GM18868 (cell line): ENCODE measurements at regions not wholly inside any gene's neighbourhood (a gene's known extent, or its start where the extent isn't known, plus 50 kb on each side); places are given as distances from the start of the nearest gene placed in this dataset.
"Not testable (repeated sequence)": the region's sequence is repeated elsewhere in the genome, so short reads cannot be mapped to it uniquely, and the experiment has no call there.

Experiments used
- ATAC-seq: cut with Tn5 transposase; IDR thresholded peaks from one replicate; pipeline ENCODE4 v1.9.1; 2021; ENCODE audit warnings: mild to moderate bottlenecking, moderate library complexity; ENCODE audit not compliant: unreplicated experiment

DNA sequence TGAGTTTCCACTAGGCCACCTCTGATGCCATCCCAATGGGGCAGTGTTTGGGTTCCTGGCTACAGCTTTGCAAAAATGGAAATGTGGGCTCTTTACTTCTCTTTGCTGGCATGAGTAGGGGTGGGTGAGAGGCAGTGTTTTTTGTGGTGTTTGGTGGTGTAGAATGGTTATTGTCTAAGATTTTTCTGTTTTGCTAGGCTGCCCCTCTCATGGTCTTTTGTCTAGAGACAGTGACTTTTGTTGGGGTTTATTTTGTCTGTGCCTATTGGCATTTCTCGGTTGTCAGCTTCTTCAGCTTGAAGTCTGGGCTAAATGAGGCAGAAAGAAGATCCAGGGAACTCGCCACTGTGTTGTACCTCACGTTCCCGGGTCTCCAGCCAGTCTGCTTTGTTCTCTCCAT, 112.1 kb downstream of the CENPF start:
- ATAC-seq = no peak

- no peak for ATAC-seq
Observed at GRCh38 chr1:214717351-214717750, 114.4 kb downstream of the CENPF start.

- no peak for ATAC-seq
Observed at GRCh38 chr1:214718724-214719123, 115.7 kb downstream of the CENPF start.

DNA sequence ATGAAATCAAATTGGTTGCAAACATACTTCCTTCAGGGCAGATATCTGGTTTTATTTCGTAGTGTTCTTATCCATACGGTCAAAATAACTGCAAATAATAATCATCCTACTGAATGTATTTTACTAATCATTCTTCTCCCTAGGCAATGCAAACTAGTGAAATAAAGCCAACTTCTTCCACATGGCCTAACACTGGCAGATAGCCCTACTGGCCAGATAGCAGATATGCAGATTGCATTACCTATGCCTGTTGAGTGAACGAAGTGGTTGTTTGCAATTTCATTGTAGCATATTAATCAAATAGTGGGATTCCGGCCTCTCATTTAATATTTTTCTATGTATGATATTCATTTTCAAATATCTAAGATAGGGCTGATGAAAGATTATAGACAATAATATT, 116.2 kb downstream of the CENPF start:
- ATAC-seq = no peak

DNA sequence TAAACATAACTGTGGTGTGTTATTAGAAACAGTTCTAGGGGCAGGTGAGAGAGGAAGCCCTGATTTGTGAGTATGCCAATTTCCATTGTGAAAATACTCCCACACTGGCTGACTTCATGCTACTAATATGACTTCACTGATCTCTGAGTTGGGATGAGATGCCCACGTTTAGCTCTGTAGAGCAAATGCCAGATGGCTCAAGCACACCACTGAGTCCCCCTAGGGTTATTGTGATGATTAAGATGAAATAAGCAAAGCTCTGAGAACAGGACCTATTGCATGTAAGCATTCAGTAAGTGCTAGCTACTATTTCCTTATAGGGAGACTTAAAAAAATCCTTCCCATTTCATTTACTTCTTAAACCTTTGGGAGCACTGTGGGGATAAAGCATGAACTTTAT, 117.6 kb downstream of the CENPF start:
- no peak for ATAC-seq

GRCh38 chr1:214727274-214727673, 124.3 kb downstream of the CENPF start:
- no peak for ATAC-seq

- ATAC-seq = no peak
Observed at GRCh38 chr1:214739621-214740238, 136.7 kb downstream of the CENPF start.

GRCh38 chr1:214740471-214740870, 137.5 kb downstream of the CENPF start:
- ATAC-seq = no peak

DNA sequence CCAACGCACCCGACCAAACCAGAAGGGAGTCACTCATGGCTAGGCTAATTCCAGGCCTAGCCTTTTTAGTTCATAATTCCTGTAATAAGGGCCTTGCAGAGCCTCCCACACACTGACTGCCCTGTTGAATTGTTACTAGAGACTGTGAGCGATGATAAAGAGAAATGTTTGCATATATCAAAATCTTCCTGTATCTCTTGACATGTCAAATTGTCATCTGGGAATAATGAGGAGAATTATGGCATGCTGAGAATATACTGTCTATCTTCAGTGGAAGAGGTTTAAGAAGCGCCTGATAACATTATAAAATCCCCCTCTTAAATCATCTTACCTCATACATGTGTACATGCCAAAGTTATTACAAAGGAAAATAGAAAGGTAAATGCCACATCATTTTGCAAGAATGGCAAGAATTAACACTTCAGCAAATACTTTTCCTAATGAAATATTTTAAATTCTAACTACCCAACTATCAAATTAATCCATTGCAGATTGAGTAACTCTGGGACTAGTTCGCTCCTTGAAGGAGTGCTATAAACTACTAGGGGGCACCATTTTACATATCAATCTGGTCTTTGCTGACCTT, 144.1 kb downstream of the CENPF start:
- no peak for ATAC-seq

DNA sequence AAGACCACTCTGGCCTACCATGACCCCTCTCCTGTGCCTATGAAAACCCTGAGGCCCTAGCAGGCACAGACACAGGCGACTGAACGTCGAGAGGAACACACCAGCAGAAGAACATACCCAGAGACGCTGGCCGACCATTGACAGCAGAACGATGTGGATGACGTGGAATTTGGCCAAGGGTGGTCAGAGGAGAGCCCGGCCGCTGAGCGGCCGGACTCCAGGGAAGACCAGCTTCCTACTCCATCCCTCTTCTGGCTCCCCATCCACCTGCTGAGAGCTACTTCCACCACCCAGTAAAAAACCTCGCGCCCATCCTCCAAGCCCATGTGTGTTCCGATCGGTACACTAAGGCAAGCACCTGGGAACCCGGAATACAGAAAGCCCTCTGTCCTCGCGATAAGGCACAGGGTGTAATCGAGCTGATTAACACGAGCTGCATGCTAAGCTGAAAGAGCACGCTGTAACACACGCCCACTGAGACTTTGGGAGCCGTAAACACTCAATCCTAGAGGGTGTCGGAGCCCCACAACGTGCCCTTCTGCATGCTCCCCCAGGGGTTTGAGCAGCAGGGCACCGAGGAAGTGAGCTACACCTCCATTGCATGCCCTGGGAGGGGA, 150.3 kb downstream of the CENPF start:
- no peak for ATAC-seq

- no peak for ATAC-seq
Observed at GRCh38 chr1:214761030-214761429, 158.0 kb downstream of the CENPF start.

DNA sequence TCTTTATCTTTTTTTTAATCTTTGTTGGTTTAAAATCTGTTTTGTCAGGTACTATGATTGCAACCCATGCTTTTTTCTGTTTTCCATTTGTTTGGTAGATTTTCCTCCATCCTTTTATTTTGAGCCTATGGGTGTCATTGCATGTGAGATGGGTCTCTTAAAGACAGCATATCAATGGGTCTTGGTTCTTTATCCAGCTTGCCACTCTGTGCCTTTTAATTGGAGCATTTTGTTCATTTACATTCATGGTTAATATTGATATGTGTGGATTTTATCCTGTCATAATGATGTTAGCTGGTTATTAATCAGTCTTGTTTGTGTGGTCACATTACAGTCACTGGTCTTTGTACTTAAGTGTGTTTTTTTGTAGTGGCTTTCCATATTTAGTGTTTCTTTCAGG, 159.9 kb downstream of the CENPF start:
- ATAC-seq = no peak

DNA sequence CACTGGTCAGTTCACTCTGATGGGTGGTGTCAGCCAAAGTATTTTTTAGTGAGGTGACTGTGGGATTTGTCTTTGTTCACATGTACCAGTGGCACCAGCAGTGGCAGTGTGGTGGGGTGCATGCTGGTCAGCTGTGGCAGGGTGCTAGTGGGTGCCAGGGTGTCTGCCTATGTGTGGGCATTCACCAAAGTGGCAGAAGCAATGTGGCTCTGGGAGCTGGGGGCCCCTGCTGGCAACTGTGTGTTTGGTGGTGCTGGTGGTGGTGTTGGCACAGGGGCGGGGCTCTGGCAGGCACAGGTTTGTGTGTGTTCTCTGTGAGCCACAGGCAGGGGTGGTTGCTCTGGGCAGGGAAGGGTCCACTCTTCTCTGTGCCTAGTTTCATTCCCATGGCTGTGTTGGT, 161.5 kb downstream of the CENPF start:
- no peak for ATAC-seq

DNA sequence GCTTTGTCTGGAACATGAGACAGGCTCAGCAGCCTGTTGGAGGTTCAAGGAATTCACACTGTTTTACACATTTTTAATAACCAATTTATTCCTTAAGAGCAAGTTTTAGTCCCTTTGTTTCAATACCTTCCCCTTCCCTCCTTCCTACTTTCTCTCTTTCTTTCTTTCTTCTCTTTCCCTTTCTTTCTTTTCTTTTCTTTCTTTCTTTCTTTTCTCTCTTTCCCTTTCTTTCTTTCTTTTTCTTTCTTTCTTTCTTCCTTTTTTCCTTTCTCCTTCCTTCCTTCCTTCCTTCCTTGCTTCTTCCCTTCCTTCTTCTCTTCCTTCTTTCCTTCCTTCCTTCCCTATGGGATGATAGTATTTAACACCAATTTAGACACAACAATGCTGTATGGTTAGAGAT, 164.2 kb downstream of the CENPF start:
- no peak for ATAC-seq

DNA sequence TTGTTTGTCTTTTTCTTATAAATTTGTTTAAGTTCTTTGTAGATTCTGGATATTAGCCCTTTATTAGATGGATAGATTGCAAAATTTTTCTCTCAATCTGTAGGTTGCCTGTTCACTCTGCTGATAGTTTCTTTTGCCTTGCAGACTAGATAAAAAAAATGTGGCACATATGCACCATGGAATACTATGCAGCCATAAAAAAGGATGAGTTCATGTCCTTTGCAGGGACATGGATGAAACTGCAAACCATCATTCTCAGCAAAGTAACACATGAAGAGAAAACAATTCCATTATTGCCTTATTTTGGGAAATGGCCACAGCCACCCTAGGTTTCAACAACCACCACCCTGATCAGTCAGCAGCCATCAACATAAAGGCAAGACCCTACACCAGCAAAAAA, 166.7 kb downstream of the CENPF start:
- not testable (repeated sequence) for ATAC-seq

DNA sequence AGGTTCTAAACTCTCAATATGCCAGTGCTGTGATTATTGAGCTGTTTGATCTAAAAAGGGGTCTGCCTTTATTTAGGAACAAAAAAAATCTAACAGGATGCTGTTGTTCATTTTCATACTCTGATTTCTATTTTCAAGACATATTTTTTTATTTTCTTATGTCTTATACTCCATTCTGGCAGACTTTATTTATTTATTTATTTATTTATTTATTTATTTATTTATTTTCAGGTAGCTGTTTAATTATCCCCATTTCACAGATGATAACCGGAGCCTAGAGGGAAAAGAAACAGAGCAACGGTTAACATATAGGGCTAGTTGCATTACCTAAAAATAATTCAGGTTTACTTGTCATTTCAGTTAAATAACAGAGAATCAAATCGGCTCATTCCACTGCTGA, 174.4 kb downstream of the CENPF start:
- no peak for ATAC-seq

GRCh38 chr1:214791961-214792360, 189.0 kb downstream of the CENPF start:
- no peak for ATAC-seq

- no peak for ATAC-seq
Observed at GRCh38 chr1:214792527-214793186, 189.7 kb downstream of the CENPF start.

- no peak for ATAC-seq
Observed at GRCh38 chr1:214793708-214794107, 190.7 kb downstream of the CENPF start.

DNA sequence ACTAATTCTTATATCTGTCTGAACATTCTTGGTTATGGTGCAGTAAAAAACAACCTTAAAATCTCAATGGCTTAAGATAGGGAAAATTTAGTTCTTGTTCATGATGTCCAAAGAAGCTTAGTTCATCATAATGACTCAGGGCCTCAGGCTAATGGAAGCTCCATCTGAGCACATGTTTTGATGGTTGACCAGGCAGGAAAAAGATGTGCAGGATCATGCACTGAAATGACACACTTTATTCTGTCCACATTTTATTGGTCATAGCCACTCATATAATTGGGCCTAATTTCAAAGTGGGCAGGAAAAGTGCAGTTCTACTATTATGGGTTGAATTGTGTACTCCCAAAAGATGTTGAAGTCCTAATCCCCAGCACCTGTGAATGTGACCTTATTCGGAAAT, 198.2 kb downstream of the CENPF start:
- no peak for ATAC-seq

DNA sequence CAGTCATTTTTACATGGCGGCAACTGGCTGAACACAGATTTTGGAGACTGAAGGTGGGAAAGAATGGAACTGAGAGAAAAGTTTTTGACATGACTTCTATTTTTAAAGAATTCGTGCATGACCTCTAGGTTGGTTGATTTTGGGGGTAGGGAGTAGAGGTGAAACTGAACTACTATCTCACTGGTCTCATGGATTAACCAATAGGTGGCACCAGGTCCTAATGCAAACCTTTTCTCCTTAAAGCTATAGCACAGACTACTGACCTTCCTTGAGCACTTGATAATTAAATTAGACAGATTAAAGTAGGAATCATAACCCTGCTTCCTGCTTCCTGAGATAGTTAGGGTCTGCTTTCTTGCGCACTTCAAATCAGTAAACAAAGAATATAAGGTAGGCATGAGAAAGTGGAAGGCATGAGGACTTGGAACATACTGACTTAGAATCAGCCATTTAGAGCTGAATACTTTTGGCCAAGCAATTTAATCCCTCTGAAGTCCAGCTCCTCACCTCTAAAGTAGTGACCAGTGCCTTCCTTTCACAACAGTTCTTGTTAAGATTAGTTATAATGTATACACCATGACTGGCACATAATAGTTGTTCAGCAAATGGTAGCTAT, 206.0 kb downstream of the CENPF start:
- ATAC-seq = no peak

- ATAC-seq = no peak
Observed at GRCh38 chr1:214816603-214817002, 213.6 kb downstream of the CENPF start.
